T-helper 2 cell treated with Interferon-gamma antibody and Interleukin-4, amounts not matched to agents 100 ng/mL and 5 ng/mL, for 36 hours (primary cell): ENCODE measurements at regions not wholly inside any gene's neighbourhood (a gene's known extent, or its start where the extent isn't known, plus 50 kb on each side); places are given as distances from the start of the nearest gene placed in this dataset.

ENCODE experiments used
- intact Hi-C: fragments of 100-400 bp; cut with micrococcal nuclease; formaldehyde crosslinking; loops from one replicate; pipeline ENCODE4 v1.15.1; 2023

DNA sequence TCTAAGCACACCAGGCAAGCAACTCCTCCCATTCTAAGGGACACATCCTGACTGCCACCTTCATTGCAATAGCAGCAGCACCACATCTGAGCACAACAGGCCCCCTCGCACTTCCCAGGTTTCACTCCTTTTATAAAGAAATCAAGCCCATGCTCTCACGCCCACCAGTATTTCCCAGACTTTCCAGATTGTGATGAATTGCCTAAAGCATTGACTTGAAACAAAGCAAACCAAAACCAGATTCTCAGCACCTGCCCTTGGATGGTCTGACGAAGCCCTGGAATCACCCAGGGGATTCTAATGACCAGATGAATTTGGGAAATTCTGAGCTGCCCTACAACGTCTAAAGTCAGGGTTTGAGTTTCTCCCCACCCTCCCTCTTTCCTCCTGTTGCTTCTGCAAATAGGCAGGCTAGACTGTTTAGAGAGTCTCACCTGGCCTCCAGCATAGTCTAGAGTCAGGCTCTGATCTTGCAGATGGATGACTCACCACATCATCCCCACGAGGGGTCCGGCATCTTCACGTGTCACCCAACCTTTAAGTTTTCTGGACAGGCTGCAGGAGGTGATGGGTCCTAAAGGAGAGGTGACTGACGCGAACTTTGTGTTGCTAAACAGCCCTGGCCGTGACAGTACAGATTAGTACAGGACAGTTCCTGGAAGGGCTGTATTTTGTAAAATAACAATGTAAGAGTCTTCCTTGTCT lies 198.0 kb downstream of the SKIDA1 start:
- intact Hi-C loops: no loop called here

DNA sequence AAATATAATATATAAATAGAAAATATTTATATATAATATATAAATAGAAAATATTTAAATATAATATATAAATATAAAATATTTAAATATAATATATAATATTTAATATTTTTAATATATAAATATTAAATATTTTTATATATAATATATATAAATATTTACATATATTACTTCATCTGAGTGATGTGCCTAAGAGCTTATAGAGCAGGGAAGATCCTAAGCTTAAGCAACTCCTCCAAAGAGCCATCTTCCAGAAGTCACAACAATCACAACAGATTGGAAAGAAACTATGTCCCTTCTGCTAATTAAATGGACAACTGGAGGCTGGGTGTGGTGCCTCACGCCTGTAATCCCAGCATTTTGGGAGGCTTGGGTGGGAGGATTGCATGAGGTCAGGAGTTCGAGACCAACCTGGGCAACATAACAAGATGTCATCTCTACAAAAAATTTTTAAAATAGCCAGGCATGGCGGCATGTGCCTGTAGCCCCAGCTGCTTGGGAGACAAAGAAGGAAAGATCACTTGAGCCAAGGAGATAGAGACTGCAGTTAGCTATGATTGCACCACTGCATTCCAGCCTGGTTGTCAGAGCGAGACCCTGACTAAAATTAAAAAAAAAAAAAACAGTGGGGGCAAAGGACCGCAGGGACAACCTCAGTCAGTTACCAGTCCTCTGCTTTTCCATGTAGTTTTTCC lies 198.7 kb downstream of the SKIDA1 start:
- intact Hi-C loops: no loop called here

GRCh38 chr10:21318540-21319167 lies 206.8 kb downstream of the SKIDA1 start:
- intact Hi-C loops: no loop called here

DNA sequence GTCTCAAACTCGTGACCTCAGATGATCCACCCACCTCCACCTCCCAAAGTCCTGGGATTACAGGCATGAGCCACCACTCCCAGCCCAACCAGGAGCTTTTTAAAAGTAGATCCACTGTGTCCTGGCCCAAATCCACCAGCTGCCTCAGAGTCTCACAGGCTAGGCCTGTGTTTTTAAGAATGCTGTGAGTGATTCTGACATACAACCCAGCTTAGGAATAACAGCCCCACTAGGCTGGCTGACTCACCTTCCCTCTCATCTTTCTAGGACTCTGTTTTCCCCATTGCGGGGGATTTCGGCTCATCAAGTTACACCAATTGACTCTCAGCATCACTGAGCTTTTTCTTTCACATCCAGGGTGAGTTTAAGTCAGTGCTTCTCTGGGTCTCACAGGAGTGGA lies 207.6 kb downstream of the SKIDA1 start:
- intact Hi-C loops: no loop called here

- intact Hi-C loops: no loop called here
Measured at GRCh38 chr10:21315645-21316220, 209.7 kb downstream of the SKIDA1 start.

DNA sequence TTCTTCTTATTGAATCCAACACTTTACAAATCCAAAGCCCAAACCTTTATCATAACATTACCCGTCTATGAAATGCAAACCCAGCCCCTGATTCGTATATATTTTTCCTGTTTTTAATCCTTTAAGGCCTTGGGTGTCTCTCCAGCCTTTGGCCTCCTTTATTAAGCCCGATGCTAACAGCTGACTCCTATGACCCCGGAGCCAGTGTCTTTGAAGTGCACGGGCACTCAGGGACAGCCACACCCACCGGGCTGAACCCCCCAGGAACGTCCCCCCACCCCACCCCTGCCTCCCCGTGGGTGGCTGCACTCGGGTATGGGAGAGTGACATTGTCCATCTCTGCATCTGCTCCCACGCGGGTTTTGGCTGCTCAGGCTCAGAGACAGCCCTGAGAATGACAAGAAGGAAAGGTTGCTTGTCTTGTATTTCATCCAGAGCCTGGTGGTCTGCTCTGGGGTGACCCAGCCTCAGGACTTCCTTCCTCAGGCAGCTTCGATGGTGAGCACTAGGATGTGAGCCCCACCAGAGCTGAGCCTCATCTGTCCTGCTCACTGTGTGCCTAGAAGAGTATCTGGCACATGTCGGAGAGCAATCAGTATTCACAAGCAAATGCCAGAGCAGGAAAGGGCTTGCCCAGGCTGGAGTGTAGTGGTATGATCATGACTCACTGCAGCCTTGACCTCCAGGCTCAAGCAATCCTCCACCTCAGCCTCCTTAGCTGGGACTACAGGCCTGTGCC lies 210.4 kb downstream of the SKIDA1 start:
- intact Hi-C loops: no loop called here

GRCh38 chr10:21314111-21314626 lies 211.3 kb downstream of the SKIDA1 start:
- intact Hi-C loops: no loop called here

DNA sequence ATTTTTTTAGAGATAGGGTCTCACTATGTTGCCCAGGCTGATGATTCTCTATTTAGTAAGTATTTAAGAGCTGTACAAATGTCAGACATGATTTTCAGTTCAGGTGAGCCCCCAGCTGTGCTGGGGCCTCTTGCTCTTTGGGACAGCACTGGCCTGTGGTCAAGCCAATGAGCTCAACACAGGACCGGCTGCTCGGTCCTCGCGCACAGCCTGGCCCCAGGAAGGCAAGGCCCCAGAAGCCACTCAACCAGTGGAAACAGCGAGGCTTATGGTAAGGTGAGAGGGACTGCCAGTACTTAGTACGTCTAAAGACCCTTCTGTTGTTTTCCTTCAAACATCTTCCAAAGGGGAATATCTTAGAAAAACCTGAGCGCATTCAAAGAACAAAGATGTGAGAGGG lies 211.8 kb downstream of the SKIDA1 start:
- intact Hi-C loops: no loop called here

DNA sequence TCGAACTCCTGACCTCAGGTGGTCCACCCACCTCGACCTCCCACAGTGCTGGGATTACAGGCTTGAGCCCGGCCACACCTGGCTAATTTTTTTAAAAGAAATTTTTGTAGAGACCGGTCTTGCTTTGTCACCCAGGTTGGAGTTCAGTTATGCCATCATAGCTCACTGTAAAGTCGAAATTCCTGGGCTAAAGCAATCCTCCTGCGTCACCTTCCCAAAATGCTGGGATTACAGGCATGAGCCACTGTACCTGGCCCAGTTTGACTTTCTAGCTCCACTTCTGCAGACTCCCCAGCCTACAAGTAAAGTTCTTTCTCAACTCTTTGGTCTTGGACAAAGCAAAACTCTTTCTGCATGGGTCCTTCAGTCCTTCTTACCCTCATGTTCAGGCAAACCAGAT lies 214.1 kb downstream of the SKIDA1 start:
- intact Hi-C loops: no loop called here

DNA sequence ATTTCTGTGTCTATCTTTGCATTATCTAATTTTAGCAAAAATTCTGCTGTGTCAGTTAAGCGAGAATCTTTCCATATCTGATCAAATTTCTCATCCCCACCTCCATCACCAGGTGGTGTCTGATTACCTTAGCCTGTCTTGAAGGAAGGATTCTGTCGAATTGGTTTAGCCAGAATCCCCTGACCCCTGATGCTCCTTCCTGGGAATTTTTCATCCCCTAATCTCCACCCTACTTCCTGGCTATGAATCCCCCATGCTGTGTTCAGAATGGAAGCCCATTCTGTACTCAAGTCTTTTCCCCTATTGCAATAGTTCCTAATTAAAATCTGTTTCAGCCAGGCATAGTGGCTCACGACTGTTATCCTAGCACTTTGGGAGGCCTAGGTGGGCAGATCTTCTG lies 216.1 kb downstream of the SKIDA1 start:
- intact Hi-C loops: no loop called here

DNA sequence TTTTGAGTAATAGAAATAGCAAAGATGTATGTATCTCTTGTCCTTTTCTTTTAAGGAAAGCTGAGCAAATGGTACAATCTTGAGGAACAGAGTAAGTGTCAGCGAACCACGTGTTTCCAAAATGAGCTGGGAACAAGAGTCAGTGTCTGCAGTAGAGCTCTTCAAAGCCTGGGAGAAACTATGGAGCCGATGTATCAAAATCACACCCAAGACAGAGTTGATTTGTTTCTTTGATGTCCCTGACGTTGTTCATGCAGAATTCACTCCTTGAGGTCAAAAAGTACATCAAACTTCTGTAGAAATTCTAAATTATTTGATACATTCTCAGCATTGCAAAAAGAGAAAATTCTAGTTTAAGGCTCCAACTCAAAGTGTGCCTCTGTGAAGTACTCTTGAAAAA lies 216.5 kb downstream of the SKIDA1 start:
- intact Hi-C loops: no loop called here

DNA sequence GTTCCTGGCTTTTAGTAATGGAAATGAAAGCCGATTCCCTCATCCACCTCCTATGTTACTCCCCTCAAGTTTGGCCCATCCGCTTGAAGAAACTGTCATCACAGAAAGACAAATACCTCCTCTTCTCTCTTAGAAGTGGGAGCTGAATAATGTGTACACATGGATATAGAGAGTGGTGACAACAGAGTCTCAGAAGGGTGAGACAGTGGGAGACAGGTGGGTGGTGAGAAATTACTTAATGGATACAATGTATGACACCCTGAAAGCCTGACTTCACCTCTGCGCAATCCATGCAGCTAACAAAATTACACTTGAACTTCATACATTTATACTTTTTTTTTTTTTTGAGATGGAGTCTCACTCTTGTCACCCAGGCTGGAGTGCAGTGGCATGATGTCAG lies 217.5 kb downstream of the SKIDA1 start:
- intact Hi-C loops: no loop called here

DNA sequence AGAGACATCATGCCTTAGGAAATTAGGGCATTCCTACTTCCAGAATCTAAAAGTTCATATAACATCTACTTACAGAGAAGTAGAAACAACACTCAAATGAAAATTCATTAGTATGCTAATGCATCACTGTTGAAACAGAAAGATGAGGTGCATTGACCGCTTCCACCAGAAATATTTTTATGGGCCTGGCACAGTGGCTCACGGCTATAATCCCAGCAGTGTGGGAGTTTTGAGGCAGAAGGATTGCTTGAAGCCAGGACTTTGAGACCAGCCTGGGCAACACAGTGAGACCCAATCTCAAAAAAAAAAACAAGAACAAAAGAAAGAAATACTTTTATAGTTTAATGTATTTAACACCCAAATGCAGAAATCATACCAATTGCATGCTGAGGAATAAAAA lies 220.9 kb downstream of the SKIDA1 start:
- intact Hi-C loops: no loop called here

DNA sequence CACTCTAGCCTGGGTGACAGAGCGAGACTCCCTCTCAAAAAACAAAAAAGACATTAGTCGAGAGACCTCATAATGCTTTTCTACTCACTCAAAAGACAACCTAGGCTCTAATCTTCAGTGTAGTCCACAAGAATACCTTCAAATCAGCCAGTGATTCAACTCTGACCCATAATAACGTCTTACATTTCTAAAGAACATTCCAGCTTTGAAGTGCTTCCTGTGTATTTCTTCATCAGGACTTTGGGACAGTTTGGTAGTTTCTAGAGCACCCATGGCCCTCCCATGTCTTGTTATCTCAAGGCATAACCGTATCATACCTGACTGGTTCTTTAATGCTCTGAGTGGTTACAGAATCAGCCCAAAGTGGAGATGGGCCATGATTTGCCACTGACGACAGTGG lies 221.3 kb downstream of the SKIDA1 start:
- intact Hi-C loops: no loop called here

DNA sequence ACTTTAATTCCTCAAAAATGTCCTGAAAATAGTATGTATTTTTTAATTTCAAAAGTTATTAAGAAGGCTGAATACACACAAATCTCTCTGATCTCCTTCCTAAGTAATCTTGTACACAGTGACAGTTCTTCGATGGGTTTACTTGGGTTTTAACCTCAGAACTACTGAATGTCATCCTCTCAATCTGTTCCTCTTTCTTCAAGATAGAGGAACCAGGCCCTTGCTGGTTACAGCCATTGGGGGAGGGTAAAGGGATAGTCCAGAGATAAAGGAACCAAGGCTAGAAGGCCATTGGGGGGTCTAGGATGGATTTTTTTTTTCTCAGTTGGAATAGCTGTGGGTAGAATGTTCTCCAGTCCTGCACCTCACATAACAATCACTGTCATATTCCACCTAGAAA lies 224.9 kb downstream of the SKIDA1 start:
- intact Hi-C loops: no loop called here

DNA sequence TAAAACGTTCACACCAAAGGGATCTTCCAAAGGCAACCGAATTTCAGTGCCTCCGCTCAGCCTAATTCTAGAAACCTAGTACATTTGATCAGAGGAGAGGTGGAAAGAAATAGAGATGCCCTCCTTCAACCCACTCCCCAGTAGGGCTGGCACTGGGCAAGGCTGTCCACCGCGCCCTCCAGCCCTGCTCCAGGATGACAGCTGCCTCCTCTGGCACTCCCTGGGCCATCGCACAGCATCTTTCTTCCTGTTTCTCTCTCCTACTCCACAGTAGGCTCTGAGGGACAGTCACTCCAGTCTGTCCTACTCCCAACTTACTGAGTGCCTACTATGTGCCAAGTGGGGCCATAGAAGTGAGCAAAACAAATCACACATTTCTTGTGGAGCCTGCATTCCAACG lies 226.2 kb downstream of the SKIDA1 start:
- intact Hi-C loops: no loop called here

GRCh38 chr10:21298701-21299100 lies 226.8 kb downstream of the SKIDA1 start:
- intact Hi-C loops: no loop called here

- intact Hi-C loops: no loop called here
Measured at GRCh38 chr10:21297603-21298383, 227.7 kb downstream of the SKIDA1 start.

GRCh38 chr10:21296575-21297355 lies 228.7 kb downstream of the SKIDA1 start:
- intact Hi-C loops: no loop called here
